Stimulated activated CD4-positive, alpha-beta T cell treated with anti-CD3 and anti-CD28 coated beads, Interleukin-2, amount 100 ng/mL, for 24 hours (primary cell): ENCODE measurements at regions not wholly inside any gene's neighbourhood (a gene's known extent, or its start where the extent isn't known, plus 50 kb on each side); places are given as distances from the start of the nearest gene placed in this dataset.
"Not testable (repeated sequence)": the region's sequence is repeated elsewhere in the genome, so short reads cannot be mapped to it uniquely, and the experiment has no call there.

ENCODE experiments used
- DNase-seq, 2 donors: peaks; one replicate each; pipeline ENCODE4 v3.0.0-alpha.2; 2020

DNA sequence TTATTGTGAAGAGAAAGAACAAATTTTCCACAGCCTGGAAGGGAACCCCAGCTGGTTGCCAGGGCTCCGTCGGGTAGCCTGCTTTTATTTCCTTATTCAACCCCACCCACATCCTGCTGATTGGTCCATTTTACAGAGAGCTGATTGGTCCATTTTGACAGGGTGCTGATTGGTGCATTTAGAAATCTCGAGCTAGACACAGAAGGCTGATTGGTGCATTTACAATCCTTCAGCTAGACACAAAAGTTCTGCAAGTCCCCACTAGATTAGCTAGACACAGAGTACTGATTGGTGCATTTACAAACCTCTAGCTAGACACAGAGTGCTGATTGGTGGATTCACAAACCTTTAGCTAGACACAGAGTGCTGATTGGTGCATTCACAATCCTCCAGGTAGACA is 241.1 kb downstream of the TFEC start:
- DNase-seq = not testable (repeated sequence)

DNA sequence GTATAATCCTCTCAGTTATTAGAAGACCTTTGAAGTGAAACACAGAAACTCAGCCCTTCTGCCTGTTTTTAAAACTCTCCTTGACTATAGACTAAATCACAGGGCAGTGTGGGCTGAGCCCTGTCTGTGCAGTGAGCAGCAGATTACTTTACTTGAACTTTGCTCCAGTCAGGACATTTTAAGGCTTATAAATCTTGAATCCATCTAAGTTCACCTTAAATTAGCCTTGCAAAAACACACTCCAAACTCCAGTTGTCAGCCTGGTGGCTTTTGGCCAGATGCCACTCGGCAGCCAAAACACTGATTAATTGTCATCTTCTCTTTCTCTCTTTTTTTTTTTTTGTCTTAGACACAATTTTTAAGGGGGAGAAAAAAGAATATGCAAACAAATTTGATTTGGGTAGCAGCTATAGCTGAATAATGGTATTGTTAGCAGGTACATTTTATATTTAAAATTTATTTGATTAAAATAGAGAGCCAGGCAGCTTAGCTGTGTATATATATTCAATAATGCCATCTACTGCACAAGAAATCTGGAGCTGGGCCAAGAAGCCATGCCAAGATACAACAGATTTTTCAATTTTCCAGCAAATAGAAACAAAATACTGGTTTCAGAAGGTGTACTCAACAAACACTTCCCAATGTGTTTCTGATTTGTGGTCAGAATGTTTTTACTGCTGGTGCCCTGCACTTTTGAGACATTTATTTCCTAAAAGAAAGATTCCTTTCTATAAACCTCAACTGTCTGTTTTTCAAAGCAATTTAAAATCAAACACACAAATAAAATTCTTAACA is 247.7 kb downstream of the TFEC start:
- no peak for DNase-seq

DNA sequence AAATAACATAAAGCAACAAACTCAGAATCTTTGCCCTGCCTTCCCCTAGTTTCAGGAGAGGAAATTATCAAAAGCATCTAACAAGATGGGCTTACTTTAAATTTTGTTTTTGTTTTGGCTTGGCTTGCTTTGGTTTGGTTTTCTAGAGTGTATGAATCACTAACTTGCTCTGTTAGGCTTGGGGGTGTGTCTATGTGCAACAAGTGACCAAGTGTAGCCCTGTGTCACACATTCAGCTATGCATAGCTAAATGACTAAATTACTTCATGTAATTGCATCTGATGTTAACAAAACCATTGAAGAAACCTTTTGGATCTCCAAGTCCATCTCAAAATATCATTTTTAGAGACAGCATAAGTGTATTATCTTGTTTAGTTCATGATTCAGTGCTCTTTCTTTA is 251.0 kb downstream of the TFEC start:
- DNase-seq = no peak

DNA sequence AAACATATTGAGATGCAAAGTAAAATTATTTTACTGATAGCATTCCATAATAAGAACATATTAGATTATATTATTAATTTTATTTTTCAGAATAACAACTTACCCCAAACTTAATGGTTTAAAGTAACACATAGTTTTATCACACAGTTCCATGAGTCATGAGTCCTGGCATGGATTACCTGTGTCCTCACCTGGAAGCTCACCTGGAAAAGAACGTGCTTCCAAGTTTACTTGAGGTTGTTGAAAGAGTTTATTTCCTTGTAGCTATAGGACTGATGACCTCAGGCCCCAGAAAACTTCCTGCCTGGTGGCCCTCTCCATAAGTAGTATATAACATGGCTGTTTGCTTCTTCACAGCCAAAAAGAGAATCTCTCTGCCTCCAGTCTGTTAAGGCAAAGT is 254.6 kb downstream of the TFEC start:
- DNase-seq = no peak

DNA sequence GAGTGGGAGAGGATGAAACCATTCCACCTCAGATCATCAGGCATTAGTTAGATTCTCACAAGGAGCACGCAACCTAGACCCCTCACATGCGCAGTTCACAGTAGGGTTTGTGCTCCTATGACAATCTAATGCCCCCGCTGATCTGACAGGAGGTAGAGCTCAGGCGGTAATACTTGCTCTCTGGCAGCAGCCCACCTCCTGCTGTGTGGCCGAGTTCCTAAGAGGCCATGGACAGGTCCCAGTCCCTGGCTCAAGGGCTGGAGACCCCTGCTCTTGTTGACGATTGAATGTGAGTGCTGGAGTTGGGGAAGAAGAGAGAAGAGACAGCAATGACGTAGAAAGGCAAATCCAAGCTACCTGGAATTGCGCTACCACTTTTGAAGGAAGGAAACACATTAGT is 267.2 kb downstream of the TFEC start:
- no peak for DNase-seq

DNA sequence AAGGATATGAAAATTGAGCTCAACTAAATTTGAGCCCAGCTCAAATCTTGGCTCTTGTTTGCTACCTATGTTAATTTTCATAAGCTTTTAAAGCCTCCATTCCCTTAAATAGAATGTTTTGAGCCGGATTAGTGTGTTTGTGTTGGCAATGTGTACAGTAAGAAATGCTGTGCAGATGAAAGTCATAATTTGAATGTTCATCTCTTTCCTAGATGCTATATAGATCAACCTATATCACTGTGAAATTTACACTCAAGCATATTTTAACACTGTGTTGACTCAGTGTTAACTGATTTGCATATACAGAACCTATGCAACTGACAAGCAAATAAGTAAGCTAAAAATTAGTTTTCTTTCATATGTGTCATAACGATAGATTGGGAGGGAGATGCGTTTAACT is 272.5 kb downstream of the TFEC start:
- no peak for DNase-seq

DNA sequence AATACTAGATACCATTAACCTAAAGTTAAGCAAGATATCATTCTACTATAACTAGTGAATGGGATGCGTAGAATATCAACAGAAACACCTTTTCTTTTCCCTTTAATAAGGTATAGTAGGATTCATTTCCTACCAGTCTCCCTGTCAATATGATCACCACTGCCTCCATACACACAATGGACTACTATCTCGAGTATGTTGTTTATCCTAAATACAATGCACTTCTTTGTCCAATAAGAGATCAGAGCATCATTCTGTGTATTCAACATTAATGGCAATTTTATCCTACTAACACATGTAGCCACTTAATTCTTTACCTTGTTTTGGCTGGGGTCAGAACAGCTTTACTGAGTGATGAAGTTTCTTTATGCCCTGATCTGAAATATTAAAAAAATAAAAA is 276.3 kb downstream of the TFEC start:
- DNase-seq = no peak

DNA sequence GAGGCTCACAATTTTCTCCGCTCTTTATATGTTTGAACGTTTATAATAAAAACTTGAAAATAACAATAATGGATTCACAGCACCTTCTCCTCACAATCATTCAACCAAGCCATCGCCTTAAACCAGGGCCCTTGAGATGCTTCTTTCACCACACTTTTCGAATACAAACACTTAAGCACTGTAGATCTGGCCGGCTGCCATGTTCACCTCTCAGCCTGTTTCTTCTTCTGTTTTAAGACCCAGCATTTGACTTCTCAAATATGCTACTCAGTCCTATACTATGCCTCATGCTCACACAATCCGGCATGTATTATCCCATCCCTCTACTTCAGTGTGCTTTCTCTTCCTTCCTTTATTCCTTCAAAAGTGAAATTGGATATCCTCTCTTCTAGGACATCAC is 280.6 kb downstream of the TFEC start:
- no peak for DNase-seq

DNA sequence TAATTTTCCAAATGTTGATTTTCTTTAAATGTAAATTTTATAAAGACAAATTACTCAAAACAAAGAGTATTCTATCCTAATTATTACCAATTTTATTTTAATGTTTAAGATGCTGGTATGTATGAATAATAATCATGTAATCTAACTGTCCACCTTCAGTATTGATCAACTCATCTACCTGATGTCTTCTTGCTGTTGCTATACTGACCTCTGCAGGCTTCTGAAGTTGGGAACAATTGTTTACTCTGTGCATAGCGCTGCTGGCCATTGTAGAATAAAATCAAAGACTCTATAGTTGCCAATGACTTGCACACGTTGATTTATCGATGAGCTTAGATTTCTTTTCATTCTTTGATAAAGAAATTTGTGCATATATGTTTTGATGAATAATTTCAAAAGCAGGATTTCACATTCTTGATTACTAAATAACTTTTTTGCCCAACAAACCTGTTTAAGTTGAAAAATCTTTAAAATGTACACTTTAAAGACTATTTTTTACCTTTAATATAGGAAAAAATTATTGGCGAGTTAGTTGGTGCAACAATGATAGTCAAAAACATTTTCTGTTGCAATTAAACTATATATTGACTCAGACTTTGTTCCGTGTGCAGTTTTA is 282.3 kb downstream of the TFEC start:
- no peak for DNase-seq

DNA sequence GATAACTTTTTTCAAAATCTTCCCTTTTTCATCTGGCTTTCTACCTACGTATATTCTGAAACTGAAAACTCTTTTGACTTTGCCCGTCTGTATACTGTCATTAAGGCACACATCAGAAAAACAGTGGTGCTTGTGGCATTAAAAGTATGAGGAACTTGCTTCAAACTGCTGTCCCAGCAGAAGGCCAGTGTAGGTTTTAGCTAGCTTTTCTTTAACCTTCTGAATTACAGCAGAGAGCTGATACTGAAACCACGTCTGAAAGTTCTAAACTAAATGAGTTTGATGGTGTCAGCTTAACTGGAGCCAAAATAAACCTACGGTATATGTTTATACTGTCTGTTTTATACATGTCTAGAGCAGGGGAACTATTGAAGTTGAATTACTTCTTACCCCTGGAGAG is 283.4 kb downstream of the TFEC start:
- no peak for DNase-seq

DNA sequence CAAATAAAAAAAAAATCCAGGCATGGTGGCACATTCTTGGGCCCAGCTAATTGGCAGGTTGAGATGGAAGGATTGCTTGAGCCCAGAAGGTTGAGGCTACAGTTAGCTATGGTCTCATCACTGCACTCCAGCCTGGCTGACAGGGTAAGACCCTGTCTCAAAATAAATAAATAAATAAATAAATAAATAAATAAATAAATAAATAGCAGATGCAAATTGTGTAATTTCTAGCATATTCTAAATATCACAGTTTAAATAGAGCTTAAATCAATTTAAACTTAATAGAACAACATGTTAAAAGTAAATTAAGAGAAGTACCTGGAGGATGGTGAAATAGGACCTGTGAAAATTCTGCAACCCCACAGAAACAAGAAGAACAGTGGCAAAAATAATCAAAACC is 290.5 kb downstream of the TFEC start:
- no peak for DNase-seq

DNA sequence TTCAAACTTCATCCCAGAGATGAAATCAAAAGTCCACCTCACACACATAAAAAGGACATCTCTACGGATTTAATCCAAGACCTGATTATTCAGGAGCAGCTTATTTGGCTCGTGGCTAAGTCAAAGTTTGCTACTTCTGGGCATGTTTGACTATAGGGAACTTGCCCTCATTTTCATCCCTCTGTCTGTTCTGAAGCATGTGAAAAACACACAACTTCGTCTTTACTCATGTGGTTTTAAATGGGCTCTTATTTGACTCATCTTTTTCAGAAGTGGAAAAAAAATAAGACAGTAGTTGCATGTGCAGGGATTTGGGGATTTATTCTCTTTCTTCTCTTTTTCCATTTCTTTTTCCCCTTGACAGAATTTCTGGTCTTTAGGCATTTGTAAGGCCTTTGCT is 295.9 kb downstream of the TFEC start:
- no peak for DNase-seq

DNA sequence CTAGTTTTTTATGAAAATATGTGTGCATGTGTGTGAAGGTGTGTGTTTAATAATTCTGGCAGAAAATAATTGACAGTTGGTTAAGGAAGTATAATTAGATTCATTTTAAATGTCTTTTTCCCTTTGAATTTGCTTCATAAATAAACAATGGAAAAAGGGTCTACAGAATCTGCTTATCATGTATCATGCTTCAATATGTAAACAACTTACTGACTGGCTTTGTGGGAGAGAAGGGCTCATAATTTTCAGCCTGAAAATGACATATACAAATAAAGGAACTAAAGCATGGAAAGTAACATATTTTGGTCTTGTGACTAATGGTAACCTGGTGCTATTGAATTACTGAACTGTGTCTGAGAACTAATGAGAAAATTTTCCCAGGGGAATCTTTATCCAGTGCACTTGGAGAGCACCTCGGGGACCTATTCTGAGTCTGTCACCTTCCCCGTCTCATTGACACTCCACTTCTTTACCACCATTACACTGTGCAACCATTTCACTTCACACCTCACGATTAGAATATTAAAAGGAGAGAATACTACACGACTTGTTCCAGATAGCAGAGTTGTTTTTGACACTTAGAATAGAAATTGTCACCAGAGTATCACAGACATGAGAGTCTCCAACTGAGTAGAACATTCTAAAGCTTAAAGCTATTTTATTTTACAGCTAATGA is 298.6 kb downstream of the TFEC start:
- DNase-seq = no peak

DNA sequence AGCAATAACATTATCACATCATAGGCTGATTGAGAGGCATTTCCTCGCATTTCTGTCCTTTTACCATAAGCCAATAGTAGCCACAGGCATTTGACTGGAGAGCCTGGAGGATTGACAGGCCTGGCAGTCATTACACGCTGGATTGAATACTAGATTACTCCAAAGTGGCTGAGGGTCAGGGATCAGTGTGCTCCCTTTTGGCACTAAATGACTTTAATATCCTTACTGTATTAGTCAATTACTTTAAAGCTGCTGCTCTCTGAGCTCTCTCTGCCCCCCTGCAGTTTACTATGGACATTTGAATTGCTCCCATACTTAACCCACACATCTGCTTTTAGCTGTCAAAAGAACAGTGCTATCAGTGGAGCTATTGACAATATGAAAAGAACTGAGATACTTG is 302.0 kb downstream of the TFEC start:
- DNase-seq = no peak

DNA sequence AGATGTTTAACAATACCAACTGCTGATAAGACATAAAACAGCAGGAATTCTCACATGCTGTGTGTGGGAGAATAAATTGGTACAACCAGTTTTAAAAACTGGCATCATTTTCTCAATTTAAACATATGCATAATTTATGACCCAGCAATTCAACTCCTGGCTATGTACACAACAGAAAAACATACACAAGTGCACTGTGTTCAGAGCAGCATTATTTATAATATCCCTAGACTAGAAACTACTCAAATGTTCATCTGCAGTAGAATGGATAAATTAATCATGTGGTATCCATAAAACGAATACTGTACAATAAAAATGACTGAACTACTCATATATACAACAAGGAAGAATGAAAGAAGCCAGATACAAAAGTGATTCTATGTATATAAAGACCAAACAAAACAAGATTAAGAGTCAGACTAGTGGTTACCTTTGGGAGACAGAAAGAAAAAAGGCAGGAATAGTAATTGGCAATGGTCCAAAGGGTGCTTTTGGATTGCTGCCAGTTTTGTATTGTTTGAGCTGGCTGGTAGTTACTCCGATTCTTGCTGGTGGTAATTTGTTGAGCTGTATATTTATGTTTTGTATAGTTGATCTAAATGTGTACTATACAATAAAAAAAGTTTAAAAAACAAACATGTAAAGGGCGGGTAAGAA is 306.0 kb downstream of the TFEC start:
- DNase-seq = no peak

DNA sequence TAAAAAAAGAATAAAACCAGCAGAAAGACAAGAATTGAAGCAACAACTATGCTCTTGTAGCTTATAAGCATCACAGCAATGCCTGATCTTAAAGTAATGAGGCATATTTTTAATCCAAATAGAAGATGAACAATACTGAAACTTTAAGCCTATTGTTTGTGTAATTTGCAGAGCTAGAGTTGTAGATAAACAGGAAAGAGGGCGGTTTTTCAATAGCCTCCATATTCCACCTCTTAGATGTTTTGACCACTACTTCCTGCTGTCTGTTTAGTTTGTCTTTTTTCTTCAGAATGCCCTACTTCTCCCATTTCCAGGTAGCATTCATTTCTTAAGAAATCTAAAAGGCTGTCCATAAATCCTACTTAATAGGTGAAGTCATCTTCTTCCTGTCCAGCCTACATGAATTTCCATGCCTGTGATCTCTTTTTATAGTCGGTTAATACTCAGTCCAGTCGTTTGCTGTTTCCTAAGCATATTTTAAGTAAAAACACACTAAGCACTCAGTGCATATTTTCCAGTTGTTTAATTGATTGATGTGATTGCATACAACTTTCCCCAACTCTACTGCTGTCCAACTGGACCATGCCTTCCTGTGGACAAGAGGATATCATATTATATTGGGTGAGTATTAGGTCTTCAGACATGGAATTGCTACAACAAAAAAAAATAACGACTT is 308.1 kb downstream of the TFEC start:
- no peak for DNase-seq

DNA sequence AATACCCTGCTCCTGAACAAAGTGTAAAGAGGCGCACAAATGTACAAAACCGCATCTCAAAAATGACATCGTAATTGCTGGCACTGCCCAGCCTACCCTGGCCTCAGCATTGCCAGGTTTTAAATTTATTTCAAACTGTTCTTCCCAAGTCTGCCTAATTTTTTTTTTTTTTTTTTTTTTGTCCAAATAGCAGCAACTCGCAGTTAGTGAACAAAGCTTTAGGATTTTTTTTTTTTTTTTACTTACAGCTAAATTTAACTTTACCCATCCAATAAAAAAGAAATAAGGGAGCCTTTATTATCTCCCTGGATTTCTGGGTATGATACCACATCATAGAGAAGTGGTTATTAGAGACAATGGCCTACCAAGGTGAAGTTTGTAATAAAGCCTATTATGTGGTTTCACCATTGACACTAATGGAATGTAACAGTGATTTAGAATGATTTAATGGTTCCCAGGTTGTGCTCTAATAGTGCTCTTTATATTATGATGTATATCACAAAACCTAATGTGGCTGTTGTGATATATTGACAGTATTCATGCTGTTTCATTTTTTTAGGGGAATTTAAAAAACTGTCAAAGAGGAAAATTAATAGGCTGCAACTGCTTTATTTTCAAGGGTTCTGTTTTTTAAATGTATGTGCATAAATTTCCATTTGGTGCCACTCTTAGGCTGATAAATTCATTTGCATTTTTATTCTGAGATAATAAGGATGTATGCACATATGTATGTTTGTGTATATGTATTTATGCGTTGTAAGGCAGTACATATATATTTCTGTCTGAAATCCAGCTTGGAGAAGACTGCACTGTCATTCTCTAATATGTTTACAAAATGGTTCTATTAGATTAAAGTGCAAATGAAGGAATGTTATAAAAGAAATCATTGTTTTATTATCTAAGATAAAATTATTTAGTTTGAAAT is 309.0 kb downstream of the TFEC start:
- no peak for DNase-seq

DNA sequence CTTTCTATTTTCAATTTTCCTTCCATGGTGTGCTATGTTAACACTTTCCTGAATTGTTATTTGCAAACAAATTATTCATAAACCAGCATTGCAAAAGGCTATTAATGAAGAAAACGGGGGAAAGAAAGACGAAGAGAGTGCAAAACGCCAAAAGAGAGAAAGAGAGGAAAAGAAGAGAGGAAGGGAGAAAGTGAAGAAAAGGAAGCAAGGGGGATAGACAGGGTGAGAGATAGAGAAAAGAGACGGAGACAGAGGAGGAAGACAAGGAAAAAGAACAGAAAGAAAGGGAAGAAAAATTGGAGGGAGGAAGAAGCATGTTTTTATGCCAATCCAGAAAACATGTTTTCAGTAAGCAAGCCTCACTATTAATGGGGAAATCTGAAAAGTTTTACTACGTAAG is 310.6 kb downstream of the TFEC start:
- no peak for DNase-seq

DNA sequence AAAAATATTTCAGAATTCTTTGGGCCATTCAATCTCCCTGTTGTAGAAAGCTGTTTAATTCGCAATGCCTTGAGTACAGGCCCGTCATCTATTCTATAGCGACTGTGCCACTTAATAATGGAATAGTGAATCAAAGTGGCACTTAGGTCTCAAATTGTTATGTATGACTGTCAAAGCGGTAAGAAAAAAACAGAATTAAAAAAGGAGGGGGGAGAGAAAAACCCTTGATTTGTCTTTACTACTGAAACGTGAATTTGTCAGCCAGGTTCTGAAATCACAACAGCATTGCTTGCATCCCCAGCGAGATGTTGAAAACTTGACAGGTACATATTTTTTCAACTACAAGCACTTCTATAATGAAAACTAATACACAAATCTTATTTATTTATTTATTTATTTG is 320.9 kb downstream of the TFEC start:
- no peak for DNase-seq

DNA sequence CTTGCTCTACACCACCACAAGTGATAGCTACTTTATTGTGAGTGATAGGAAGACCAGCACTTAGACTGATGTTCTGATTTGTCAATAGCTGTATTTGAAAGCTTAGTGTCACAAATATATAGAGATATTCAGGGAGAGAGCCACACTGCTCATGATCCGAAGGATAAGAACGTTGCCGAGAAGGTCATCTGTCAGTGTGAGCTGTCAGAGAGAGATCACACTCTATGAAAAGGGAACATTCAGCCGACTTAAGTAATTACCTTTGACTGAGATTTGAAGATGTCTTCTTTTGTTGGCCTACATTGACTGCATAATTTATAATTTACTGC is 322.6 kb downstream of the TFEC start:
- no peak for DNase-seq

DNA sequence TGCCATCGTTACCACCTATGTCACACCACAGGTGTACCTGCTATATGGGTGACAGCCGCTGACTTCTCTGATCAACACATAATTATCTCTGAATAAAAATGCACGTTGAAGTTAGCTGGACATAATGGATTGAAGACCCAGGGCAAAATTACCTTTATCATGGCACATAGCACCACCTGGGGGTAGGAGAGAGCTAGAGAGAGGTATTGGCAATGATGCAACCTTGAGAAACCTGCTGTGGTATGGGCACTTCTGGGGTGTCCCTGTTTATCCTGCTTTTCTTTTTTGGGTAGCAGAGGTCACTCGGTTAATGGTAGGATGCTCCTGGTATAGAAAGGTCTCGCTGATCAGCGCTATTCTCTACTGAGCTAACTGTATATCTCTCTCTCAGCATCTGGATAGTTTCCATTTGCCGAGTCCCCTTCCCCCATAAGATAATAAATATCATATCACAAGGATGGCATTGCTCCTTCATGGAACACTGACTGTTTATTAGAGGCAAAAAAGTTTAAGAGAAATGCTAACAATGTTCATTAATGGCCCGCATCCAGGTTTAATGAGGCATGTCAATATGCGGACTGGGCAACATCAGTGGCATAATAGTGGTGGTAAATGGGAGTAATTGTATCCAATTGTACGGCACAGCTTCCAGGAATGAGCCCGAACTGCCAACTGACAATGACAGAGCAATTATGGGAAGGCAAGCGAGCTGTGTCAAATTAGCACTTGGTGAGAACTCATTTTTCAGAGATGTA is 323.1 kb downstream of the TFEC start:
- no peak for DNase-seq

DNA sequence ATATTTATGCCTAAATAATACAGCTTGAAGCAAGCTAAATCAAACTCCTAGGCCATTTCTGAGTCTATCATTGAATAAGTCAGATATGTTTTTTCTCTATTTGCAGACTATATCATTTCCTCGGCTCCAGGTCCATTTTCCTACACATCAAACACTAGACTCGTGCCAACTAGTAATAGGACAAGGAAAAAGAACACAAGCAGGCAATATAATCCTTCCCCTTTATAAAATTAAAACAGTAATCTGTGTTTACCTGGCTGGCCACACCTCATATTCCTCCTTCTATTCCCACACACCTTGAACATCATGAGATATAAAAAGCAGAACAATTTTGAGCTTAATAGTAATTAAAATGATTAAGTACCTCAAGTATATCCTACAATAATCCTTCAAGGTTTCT is 325.7 kb downstream of the TFEC start:
- no peak for DNase-seq
